GM12878 (cell line): ENCODE measurements at regions not wholly inside any gene's neighbourhood (a gene's known extent, or its start where the extent isn't known, plus 50 kb on each side); places are given as distances from the start of the nearest gene placed in this dataset.

Experiments
- ATAC-seq: fragments of 200-7000 bp; cut with Tn5 transposase; 3 replicates; pipeline ENCODE4 v1.9.1; 2020; ENCODE audit warnings: mild to moderate bottlenecking, moderate library complexity
- BruUV-seq: library from RNA; stranded (reverse); fragments of 400-500 nt; replicated peaks from 2 replicates; lab custom pipeline; 2021; lab: Mats Ljungman, UMichigan
- CTCF ChIA-PET: fragments of 300-600 bp; sonication (Branson Sonifier 250); formaldehyde crosslinking; extraction: SDS; loops from one replicate; lab custom pipeline; 2021; ENCODE audit warnings: inconsistent platforms; lab: Yijun Ruan, JAX
- POLR2A ChIA-PET: fragments of 350-600 bp; formaldehyde crosslinking; extraction: SDS; loops from one replicate; lab custom pipeline; 2021; ENCODE audit warnings: inconsistent platforms; lab: Charles Lee
- RAD21 ChIA-PET: fragments of 300-600 bp; sonication (Branson Sonifier 250); formaldehyde crosslinking; loops from one replicate; lab custom pipeline; 2023; ENCODE audit warnings: antibody characterized with exemption; ENCODE audit not compliant: unreplicated experiment; lab: Charles Lee
- SMC1A ChIA-PET: fragments of 300-600 bp; sonication (Branson Sonifier 250); formaldehyde crosslinking; loops from one replicate; lab custom pipeline; 2023; ENCODE audit not compliant: unreplicated experiment, uncharacterized antibody; lab: Charles Lee
- DNase-seq: peaks from one replicate; pipeline ENCODE4 v3.0.0-alpha.2; 2011; ENCODE audit warnings: low read depth, low spot score
- FAIRE-seq: peaks from 3 replicates; lab custom pipeline; 2011; peaks lifted over from hg19 to GRCh38; lab: Jason Lieb, UNC
- H2AFZ ChIP-seq: 2 replicates; pipeline ENCODE4 v1.6.0; 2011; ENCODE audit warnings: low read depth, low read length, control low read depth; ENCODE audit not compliant: control insufficient read depth
- H3K27ac ChIP-seq: 2 replicates; pipeline ENCODE4 v1.5.1; 2011; ENCODE audit warnings: control low read depth; ENCODE audit not compliant: control insufficient read depth, insufficient read depth
- H3K27me3 ChIP-seq, 2 experiments: replicated peaks in 1 of 2; 2 replicates each; pipeline versions ENCODE4 v1.6.0 to v1.6.1; 2011; ENCODE audit warnings: low read length in 1 of 2; ENCODE audit not compliant: control insufficient read depth in 2 of 2, insufficient read depth in 2 of 2
- H3K36me3 ChIP-seq, 2 experiments: 2 replicates each; pipeline ENCODE4 v1.5.1; 2011; ENCODE audit warnings: low read length in 1 of 2; ENCODE audit not compliant: control insufficient read depth in 2 of 2, insufficient read depth in 2 of 2
- H3K4me1 ChIP-seq: 2 replicates; pipeline ENCODE4 v1.6.1; 2011; ENCODE audit warnings: mild to moderate bottlenecking, low read length, moderate library complexity, mixed read lengths; ENCODE audit not compliant: control insufficient read depth, insufficient read depth
- H3K4me2 ChIP-seq: 2 replicates; pipeline ENCODE4 v1.6.0; 2011; ENCODE audit warnings: control low read depth; ENCODE audit not compliant: control insufficient read depth, insufficient read depth
- H3K4me3 ChIP-seq: fragments of 200-600 bp; sonication (generic); 2 replicates; pipeline ENCODE4 v1.5.1; 2016
- H3K79me2 ChIP-seq: 2 replicates; pipeline ENCODE4 v1.6.0; 2011; ENCODE audit warnings: low read length; ENCODE audit not compliant: control insufficient read depth, insufficient read depth
- H3K9ac ChIP-seq: 2 replicates; pipeline ENCODE4 v1.8.0; 2011; ENCODE audit warnings: low read length, control low read depth, mixed read lengths; ENCODE audit not compliant: control insufficient read depth, insufficient read depth
- H3K9me3 ChIP-seq: replicated peaks from 3 replicates; pipeline ENCODE4 v1.5.1; 2011; ENCODE audit warnings: mild to moderate bottlenecking, low read length; ENCODE audit not compliant: control insufficient read depth, insufficient read depth
- H4K20me1 ChIP-seq: 2 replicates; pipeline ENCODE4 v1.6.0; 2011; ENCODE audit not compliant: control insufficient read depth, insufficient read depth
- BHLHE40 ChIP-seq, 2 experiments: fragments of 450-650 bp in 1 of 2; IDR thresholded peaks; 2 replicates each; pipeline ENCODE4 v1.6.1; 2011 to 2017; ENCODE audit warnings: low read depth in 2 of 2, borderline replicate concordance in 1 of 2, improper control_type of control experiment in 1 of 2, low read length in 1 of 2, mild to moderate bottlenecking in 1 of 2
- EP300 ChIP-seq, 2 experiments: fragments of 150-350 bp in 1 of 2; IDR thresholded peaks; 2 replicates each; pipeline ENCODE4 v1.6.1; 2011 to 2012; ENCODE audit warnings: low read depth in 2 of 2, low read length in 2 of 2, borderline replicate concordance in 1 of 2, improper control_type of control experiment in 1 of 2, inconsistent platforms in 1 of 2; ENCODE audit not compliant: control insufficient read depth in 1 of 2
- ESRRA ChIP-seq: IDR thresholded peaks from 2 replicates; pipeline ENCODE4 v1.6.1; 2012; ENCODE audit warnings: mild to moderate bottlenecking, low read length, improper control_type of control experiment
- IKZF2 ChIP-seq, 2 experiments: fragments of 450-650 bp; IDR thresholded peaks; 2 replicates each; pipeline ENCODE4 v1.6.1; 2017; ENCODE audit warnings: mild to moderate bottlenecking in 2 of 2, moderate library complexity in 2 of 2
- MTA2 ChIP-seq: fragments of 450-650 bp; IDR thresholded peaks from 2 replicates; pipeline ENCODE4 v1.6.1; 2016; ENCODE audit warnings: low read depth, mild to moderate bottlenecking, moderate library complexity
- RUNX3 ChIP-seq: IDR thresholded peaks from 2 replicates; pipeline ENCODE4 v1.6.1; 2012; ENCODE audit warnings: low read length, inconsistent platforms
- ZBED1 ChIP-seq: IDR thresholded peaks from 2 replicates; pipeline ENCODE4 v1.6.1; 2016; ENCODE audit warnings: borderline replicate concordance
- WGBS: methylation state at CpG from one replicate; pipeline ENCODE4 v1.1.6; 2016; ENCODE audit warnings: low lambda C conversion rate; ENCODE audit not compliant: insufficient replicate concordance, insufficient coverage; ENCODE audit errors: missing lambda C conversion rate; 5-methylcytosine and 5-hydroxymethylcytosine counted together
- in situ Hi-C: fragments of 300-500 bp; cut with MboI; formaldehyde crosslinking; loops from 9 replicates; pipeline ENCODE4 v1.14.3; 2018; ENCODE audit warnings: mixed read lengths
- intact Hi-C: fragments of 100-400 bp; cut with micrococcal nuclease; formaldehyde crosslinking; loops from one replicate; pipeline ENCODE4 v1.14.2; 2022; ENCODE audit not compliant: unreplicated experiment
- TF ChIP-seq, protein P1 (sequence below): fragments of 450-650 bp; IDR thresholded peaks from 2 replicates; pipeline ENCODE4 v1.6.1; 2017; ENCODE audit warnings: mild to moderate bottlenecking, moderate library complexity
- TF ChIP-seq, protein P2 (sequence below): fragments of 450-650 bp; IDR thresholded peaks from 2 replicates; pipeline ENCODE4 v1.6.1; 2017; ENCODE audit warnings: low read depth, mild to moderate bottlenecking, moderate library complexity

GRCh38 chr12:11535127-11535526 is 114.3 kb upstream of the ETV6 start:
- ChIA-PET RAD21 (interaction anchor here (1.0 to 1.7 kb wide), 2 partner anchors 11 to 20 kb away, joined by 3 to 7 read pairs; no protein-coding TSS in a partner anchor), SMC1A (interaction anchor here (1.3 to 2.2 kb wide), 6 partner anchors 9 to 31 kb away, joined by 3 to 5 read pairs (median 4); no protein-coding TSS in a partner anchor), CTCF (interaction anchor here (1.2 kb wide), 1 partner anchor 28 kb away, joined by 5 read pairs; no protein-coding TSS in a partner anchor), POLR2A (interaction anchor here (1.4 kb wide), 1 partner anchor 9 kb away, joined by 4 read pairs; no protein-coding TSS in a partner anchor)
- BruUV-seq, result no TSS peak
- H3K9ac ChIP-seq, result no peak overlapping the region
- H4K20me1 ChIP-seq, result no peaks in the 10 kb centered on the region
- H2AFZ ChIP-seq, result no peak overlapping the region
- no peak overlapping the region for H3K4me3 ChIP-seq
- no peaks in the 10 kb centered on the region for H3K36me3 ChIP-seq
- no peaks in the 10 kb centered on the region for H3K9me3 ChIP-seq
- no peaks in the 10 kb centered on the region; the same call in 1 of the 2 replicates for H3K4me1 ChIP-seq
- TF ChIP-seq, protein P1, sequence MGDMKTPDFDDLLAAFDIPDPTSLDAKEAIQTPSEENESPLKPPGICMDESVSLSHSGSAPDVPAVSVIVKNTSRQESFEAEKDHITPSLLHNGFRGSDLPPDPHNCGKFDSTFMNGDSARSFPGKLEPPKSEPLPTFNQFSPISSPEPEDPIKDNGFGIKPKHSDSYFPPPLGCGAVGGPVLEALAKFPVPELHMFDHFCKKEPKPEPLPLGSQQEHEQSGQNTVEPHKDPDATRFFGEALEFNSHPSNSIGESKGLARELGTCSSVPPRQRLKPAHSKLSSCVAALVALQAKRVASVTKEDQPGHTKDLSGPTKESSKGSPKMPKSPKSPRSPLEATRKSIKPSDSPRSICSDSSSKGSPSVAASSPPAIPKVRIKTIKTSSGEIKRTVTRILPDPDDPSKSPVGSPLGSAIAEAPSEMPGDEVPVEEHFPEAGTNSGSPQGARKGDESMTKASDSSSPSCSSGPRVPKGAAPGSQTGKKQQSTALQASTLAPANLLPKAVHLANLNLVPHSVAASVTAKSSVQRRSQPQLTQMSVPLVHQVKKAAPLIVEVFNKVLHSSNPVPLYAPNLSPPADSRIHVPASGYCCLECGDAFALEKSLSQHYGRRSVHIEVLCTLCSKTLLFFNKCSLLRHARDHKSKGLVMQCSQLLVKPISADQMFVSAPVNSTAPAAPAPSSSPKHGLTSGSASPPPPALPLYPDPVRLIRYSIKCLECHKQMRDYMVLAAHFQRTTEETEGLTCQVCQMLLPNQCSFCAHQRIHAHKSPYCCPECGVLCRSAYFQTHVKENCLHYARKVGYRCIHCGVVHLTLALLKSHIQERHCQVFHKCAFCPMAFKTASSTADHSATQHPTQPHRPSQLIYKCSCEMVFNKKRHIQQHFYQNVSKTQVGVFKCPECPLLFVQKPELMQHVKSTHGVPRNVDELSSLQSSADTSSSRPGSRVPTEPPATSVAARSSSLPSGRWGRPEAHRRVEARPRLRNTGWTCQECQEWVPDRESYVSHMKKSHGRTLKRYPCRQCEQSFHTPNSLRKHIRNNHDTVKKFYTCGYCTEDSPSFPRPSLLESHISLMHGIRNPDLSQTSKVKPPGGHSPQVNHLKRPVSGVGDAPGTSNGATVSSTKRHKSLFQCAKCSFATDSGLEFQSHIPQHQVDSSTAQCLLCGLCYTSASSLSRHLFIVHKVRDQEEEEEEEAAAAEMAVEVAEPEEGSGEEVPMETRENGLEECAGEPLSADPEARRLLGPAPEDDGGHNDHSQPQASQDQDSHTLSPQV, result no peak
- TF ChIP-seq EP300 (IDR thresholded peaks at IDR 0.05; ENCODE audit: borderline replicate concordance in 1 of 2, control insufficient read depth in 1 of 2, low read depth in 2 of 2, low read length in 2 of 2) (0 out of 4 replicates have a peak, but pooled peaks of 1 of the 2 experiments have one; percentile 10), RUNX3 (0 out of 2 replicates have a peak, but pooled peaks have one; percentile 11), ZBED1 (no peak), IKZF2 (IDR thresholded peaks at IDR 0.05) (0 out of 4 replicates have a peak, but pooled peaks of 1 of the 2 experiments have one; percentile 18), BHLHE40 (IDR thresholded peaks at IDR 0.05; ENCODE audit: borderline replicate concordance in 1 of 2, low read depth in 2 of 2, low read length in 1 of 2) (0 out of 4 replicates have a peak, but pooled peaks of 1 of the 2 experiments have one; percentile 3), MTA2 (0 out of 2 replicates have a peak, but pooled peaks have one; percentile 25), ESRRA (no peak)
- TF ChIP-seq, protein P2, sequence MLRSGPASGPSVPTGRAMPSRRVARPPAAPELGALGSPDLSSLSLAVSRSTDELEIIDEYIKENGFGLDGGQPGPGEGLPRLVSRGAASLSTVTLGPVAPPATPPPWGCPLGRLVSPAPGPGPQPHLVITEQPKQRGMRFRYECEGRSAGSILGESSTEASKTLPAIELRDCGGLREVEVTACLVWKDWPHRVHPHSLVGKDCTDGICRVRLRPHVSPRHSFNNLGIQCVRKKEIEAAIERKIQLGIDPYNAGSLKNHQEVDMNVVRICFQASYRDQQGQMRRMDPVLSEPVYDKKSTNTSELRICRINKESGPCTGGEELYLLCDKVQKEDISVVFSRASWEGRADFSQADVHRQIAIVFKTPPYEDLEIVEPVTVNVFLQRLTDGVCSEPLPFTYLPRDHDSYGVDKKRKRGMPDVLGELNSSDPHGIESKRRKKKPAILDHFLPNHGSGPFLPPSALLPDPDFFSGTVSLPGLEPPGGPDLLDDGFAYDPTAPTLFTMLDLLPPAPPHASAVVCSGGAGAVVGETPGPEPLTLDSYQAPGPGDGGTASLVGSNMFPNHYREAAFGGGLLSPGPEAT, result peak; percentile 51; the same call in 1 of the 2 replicates
- no peak overlapping the region for H3K4me2 ChIP-seq
- no peaks in the 10 kb centered on the region for H3K27me3 ChIP-seq
- no peak overlapping the region for H3K27ac ChIP-seq
- ATAC-seq (peak; percentile 82), FAIRE-seq (no peak), DNase-seq (no peak)
- intact Hi-C loops (no loop called here), in situ Hi-C loops (no loop called here)
- 10% methylated on average over 4 of the region's 4 CpGs for WGBS
- H3K79me2 ChIP-seq, result no peaks in the 10 kb centered on the region
